GM12891 (cell line): ENCODE measurements at regions not wholly inside any gene's neighbourhood (a gene's known extent, or its start where the extent isn't known, plus 50 kb on each side); places are given as distances from the start of the nearest gene placed in this dataset.

Experiments
- PAX5 ChIP-seq: IDR thresholded peaks from 2 replicates; pipeline ENCODE4 v1.6.1; 2011; ENCODE audit warnings: low read length, moderate library complexity, mild to moderate bottlenecking; ENCODE audit not compliant: insufficient read depth, severe bottlenecking
- POLR2A ChIP-seq: IDR thresholded peaks from 2 replicates; pipeline ENCODE4 v1.6.1; 2011; ENCODE audit warnings: low read depth, low read length, control low read depth
- POLR2AphosphoS5 ChIP-seq: IDR thresholded peaks from 2 replicates; pipeline ENCODE4 v1.6.1; 2011; ENCODE audit warnings: low read depth, low read length, control low read depth
- POU2F2 ChIP-seq: IDR thresholded peaks from 2 replicates; pipeline ENCODE4 v1.6.1; 2011; ENCODE audit warnings: low read depth, mild to moderate bottlenecking, control low read depth, low read length, moderate library complexity
- SPI1 ChIP-seq: IDR thresholded peaks from 2 replicates; pipeline ENCODE4 v1.6.1; 2011; ENCODE audit warnings: low read depth, low read length, control low read depth
- TAF1 ChIP-seq: IDR thresholded peaks from 2 replicates; pipeline ENCODE4 v1.6.1; 2011; ENCODE audit warnings: low read depth, low read length, control low read depth

DNA sequence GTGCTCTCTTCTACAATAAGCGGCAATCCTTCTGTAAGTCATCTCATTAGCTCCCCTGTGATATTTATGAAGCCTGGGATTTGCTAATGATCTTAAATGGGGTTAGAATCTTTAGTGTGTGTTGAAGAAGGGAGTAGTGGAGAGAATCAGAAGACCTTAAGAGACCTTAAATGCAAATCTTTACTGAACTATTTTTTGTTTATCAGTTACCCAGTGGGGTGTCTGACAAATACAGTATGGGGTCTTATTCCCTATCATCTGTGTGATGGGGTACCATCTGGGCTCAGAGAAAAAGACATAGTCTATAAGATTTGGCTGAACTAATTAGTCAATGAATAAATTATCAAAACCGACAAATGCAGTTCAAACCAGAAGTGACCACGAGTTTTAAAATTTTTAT, 378.4 kb upstream of the SGCD start:
- no peak for TF ChIP-seq POLR2AphosphoS5
- TF ChIP-seq TAF1 = no peak
- TF ChIP-seq POLR2A = no peak
- no peak for TF ChIP-seq SPI1
- TF ChIP-seq POU2F2 = no peak
- no peak for TF ChIP-seq PAX5
